ENCODE measurements at regions not wholly inside any gene's neighbourhood (a gene's known extent, or its start where the extent isn't known, plus 50 kb on each side); places are given as distances from the start of the nearest gene placed in this dataset.

DNA sequence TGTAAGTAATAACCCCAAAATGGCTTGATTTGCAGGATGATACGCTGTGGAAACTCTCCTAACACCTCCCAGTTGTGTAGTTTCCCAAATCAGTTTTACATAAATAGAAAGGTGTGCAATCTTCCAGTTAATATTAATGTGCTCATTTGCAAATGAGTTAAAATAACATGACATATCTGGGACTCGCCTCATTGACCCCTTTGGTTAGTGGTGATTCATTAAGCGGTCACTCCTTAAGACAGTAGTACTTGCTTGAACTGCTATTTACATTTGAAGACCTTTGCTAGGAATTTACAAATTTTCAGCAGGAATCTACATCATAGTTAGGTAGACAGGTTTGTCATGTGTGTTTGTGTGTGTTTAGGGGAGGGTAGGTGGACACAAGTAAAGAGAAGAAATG, 1367.7 kb upstream of the CELF4 start:
- H3K36me3 ChIP-seq (ENCODE audit: low read depth, missing control alignments), result no peaks in the 10 kb centered on the region
- intact Hi-C loops (cut with DNase I; ENCODE audit: low total_unique reads), result no loop called here
- H3K4me3 ChIP-seq, result no peak overlapping the region
- H3K27ac ChIP-seq, result no peak overlapping the region
- H3K9me3 ChIP-seq, result no peaks in the 10 kb centered on the region
- TF ChIP-seq, protein P1, sequence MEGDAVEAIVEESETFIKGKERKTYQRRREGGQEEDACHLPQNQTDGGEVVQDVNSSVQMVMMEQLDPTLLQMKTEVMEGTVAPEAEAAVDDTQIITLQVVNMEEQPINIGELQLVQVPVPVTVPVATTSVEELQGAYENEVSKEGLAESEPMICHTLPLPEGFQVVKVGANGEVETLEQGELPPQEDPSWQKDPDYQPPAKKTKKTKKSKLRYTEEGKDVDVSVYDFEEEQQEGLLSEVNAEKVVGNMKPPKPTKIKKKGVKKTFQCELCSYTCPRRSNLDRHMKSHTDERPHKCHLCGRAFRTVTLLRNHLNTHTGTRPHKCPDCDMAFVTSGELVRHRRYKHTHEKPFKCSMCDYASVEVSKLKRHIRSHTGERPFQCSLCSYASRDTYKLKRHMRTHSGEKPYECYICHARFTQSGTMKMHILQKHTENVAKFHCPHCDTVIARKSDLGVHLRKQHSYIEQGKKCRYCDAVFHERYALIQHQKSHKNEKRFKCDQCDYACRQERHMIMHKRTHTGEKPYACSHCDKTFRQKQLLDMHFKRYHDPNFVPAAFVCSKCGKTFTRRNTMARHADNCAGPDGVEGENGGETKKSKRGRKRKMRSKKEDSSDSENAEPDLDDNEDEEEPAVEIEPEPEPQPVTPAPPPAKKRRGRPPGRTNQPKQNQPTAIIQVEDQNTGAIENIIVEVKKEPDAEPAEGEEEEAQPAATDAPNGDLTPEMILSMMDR (IDR thresholded peaks at IDR 0.05), result no peak
- no peak for TF ChIP-seq POLR2A (IDR thresholded peaks at IDR 0.05)
- WGBS, 2 donors, result 95% methylated on average over 3 of the region's 3 CpGs
- no peaks in the 10 kb centered on the region for H3K27me3 ChIP-seq
- H3K4me1 ChIP-seq, result no peaks in the 10 kb centered on the region
- no peak for DNase-seq

DNA sequence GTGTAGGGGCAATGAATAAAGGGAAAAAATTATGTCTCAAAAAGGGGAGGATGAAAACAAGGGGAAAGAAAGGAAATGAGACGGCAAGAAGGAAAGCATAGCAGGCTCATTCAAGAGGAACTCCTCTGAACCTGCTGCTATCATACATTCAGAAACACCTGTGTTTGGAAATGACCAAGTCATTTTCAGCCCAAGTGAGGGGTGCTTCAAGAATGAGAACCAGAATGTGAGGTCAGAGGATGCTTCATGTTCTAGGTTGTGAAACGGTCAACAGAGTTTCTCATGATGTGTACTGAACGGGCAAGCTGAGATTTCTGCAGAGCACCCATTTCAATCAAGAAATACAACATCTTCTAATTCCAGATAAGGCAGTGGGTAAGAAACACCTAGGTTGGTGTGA, 1367.2 kb upstream of the CELF4 start:
- no peak overlapping the region for H3K27ac ChIP-seq
- 88 to 91% methylated on average over 3 of the region's 3 CpGs for WGBS, 2 donors
- H3K36me3 ChIP-seq (ENCODE audit: low read depth, missing control alignments), result no peaks in the 10 kb centered on the region
- no peaks in the 10 kb centered on the region for H3K27me3 ChIP-seq
- DNase-seq, result no peak
- no peak overlapping the region for H3K4me3 ChIP-seq
- TF ChIP-seq, protein P1 (IDR thresholded peaks at IDR 0.05), result no peak
- TF ChIP-seq POLR2A (IDR thresholded peaks at IDR 0.05), result no peak
- intact Hi-C loops (cut with DNase I; ENCODE audit: low total_unique reads), result no loop called here
- no peaks in the 10 kb centered on the region for H3K4me1 ChIP-seq
- H3K9me3 ChIP-seq, result no peaks in the 10 kb centered on the region

DNA sequence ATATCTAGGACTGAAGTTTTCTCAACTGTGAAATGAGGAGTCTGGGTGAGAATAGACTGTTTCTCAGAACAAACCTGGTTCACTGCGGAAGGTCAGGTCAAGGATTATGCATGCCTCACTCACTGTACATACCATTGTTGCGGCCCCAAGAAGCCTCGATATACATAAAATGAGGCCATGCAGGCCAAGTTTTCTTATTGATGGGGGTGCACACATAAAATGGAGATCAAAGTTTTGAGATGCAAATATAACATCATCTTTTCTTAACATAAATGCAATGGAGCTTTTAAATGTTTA, 1366.1 kb upstream of the CELF4 start:
- no peak overlapping the region for H3K27ac ChIP-seq
- no peaks in the 10 kb centered on the region for H3K36me3 ChIP-seq (ENCODE audit: low read depth, missing control alignments)
- no peak overlapping the region for H3K4me3 ChIP-seq
- TF ChIP-seq, protein P1 (IDR thresholded peaks at IDR 0.05), result no peak
- TF ChIP-seq POLR2A (IDR thresholded peaks at IDR 0.05), result no peak
- H3K27me3 ChIP-seq, result no peaks in the 10 kb centered on the region
- H3K4me1 ChIP-seq, result no peaks in the 10 kb centered on the region
- DNase-seq, result no peak
- intact Hi-C loops (cut with DNase I; ENCODE audit: low total_unique reads), result no loop called here
- H3K9me3 ChIP-seq, result no peaks in the 10 kb centered on the region
- 91 to 95% methylated on average over 3 of the region's 3 CpGs for WGBS, 2 donors

DNA sequence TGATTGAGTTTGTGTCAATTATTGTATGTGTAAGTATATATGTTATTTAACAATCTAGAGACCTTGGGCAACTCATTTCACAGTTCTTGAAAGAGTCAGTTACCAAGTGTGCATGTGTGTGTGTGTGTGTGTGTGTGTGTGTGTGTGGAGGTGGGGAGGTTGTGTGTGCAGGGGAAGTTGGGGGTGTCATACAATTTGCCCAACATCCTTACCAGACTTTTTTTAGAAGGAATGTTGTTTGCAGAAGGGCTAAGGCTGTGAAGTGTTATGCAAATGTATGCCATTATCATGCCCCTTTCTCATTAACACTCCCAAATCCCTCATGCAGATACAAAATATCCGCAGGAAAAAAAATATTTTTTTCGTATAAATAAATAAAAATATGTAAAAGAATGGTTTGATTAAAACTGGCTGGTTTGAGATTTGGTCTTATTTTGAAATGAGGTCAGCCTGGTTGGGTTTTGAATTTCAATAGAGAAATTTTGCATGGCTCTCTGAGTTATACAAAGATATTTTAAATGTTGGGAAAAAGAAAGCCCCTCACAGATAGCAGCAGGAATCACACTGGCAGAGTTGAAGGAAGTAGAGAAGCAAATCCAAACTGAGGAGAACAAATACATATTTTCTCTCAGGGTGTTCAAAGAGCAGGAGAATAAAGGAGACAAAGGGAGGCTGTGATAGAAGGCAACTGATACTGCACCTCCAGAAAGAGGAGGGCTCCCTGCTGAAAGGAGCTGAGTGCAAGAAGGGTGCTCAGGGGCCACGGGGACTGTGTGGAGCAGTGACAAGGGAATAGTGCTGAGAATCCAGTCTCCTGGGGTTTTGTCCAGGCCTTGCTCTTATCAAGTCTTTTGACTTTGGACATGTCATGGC, 1365.5 kb upstream of the CELF4 start:
- H3K9me3 ChIP-seq, result no peaks in the 10 kb centered on the region
- 34 to 36% methylated on average over 3 of the region's 3 CpGs for WGBS, 2 donors
- intact Hi-C loops (cut with DNase I; ENCODE audit: low total_unique reads), result no loop called here
- no peak overlapping the region for H3K27ac ChIP-seq
- no peak overlapping the region for H3K4me3 ChIP-seq
- H3K27me3 ChIP-seq, result no peaks in the 10 kb centered on the region
- no peak for DNase-seq
- TF ChIP-seq, protein P1 (IDR thresholded peaks at IDR 0.05), result no peak
- TF ChIP-seq POLR2A (IDR thresholded peaks at IDR 0.05), result no peak
- no peaks in the 10 kb centered on the region for H3K4me1 ChIP-seq
- no peaks in the 10 kb centered on the region for H3K36me3 ChIP-seq (ENCODE audit: low read depth, missing control alignments)

DNA sequence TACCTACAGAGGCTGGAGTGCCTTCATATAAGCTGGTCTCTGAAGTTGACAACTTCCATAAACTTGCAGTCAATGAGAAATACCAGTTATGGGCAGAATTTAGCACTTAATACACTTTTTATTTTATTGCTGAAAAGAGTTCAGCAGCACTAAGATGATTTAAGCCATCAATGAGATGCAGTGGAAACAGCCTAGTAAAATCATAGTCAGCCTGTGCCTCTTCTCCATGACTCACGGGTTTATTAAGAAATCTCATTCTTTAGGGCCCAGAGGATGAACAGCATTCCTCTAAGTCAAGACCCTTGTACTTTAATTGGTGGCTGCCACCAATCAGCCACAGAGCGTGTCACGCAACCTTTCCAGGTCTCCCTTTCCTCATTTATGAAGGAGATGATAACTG, 1357.9 kb upstream of the CELF4 start:
- Histone ChIP-seq H3K9me3 (no peaks in the 10 kb centered on the region), H3K4me3 (no peak overlapping the region), H3K27ac (no peak overlapping the region), H3K4me1 (no peaks in the 10 kb centered on the region), H3K27me3 (no peaks in the 10 kb centered on the region), H3K36me3 (ENCODE audit: low read depth, missing control alignments) (no peaks in the 10 kb centered on the region)
- no peak for DNase-seq
- TF ChIP-seq POLR2A (IDR thresholded peaks at IDR 0.05), result no peak
- TF ChIP-seq, protein P1 (IDR thresholded peaks at IDR 0.05), result no peak
- intact Hi-C loops (cut with DNase I; ENCODE audit: low total_unique reads), result no loop called here
- WGBS, 2 donors, result 94 to 95% methylated on average over 3 of the region's 3 CpGs

Measured in testis (tissue), 2 donors.